PC-9 (cell line): ENCODE measurements at regions not wholly inside any gene's neighbourhood (a gene's known extent, or its start where the extent isn't known, plus 50 kb on each side); places are given as distances from the start of the nearest gene placed in this dataset.

Experiments used
- BruUV-seq: library from RNA; stranded (reverse); fragments of 400-500 nt; replicated peaks from 2 replicates; lab custom pipeline; 2021; lab: Mats Ljungman, UMichigan
- CTCF ChIA-PET: fragments of 300-600 bp; sonication (Branson Sonifier 250); formaldehyde crosslinking; loops from one replicate; lab custom pipeline; 2022; ENCODE audit warnings: antibody characterized with exemption; lab: Charles Lee
- POLR2A ChIA-PET: fragments of 300-600 bp; sonication (Branson Sonifier 250); formaldehyde crosslinking; loops from one replicate; lab custom pipeline; 2022; ENCODE audit warnings: antibody characterized with exemption; ENCODE audit not compliant: unreplicated experiment; lab: Charles Lee
- DNase-seq, 2 experiments: peaks; one replicate each; pipeline versions ENCODE4 v3.0.0 to v3.0.0-alpha.2; 2015 to 2022; ENCODE audit warnings: mixed read lengths in 1 of 2
- H2AFZ ChIP-seq: fragments of 200-600 bp; sonication (generic); 2 replicates; pipeline ENCODE4 v1.8.1; 2017; ENCODE audit warnings: antibody characterized with exemption
- H3F3A ChIP-seq: fragments of 200-600 bp; sonication (generic); 2 replicates; pipeline ENCODE4 v1.8.1; 2017; ENCODE audit warnings: antibody characterized with exemption, mild to moderate bottlenecking, low read depth; ENCODE audit not compliant: insufficient read depth
- H3K27ac ChIP-seq: fragments of 200-600 bp; sonication (generic); 2 replicates; pipeline ENCODE4 v1.6.1; 2016; ENCODE audit warnings: mixed run types
- H3K27me3 ChIP-seq: fragments of 200-600 bp; sonication (generic); 2 replicates; pipeline ENCODE4 v1.6.1; 2016; ENCODE audit warnings: low read depth, mixed run types; ENCODE audit not compliant: insufficient read depth
- H3K36me3 ChIP-seq: fragments of 200-600 bp; sonication (generic); 2 replicates; pipeline ENCODE4 v1.6.1; 2016; ENCODE audit warnings: low read depth, mixed run types
- H3K4me1 ChIP-seq: fragments of 200-600 bp; sonication (generic); replicated peaks from 2 replicates; pipeline ENCODE4 v1.6.1; 2016; ENCODE audit warnings: mixed run types; ENCODE audit not compliant: insufficient read depth
- H3K4me2 ChIP-seq: fragments of 200-600 bp; sonication (generic); 2 replicates; pipeline ENCODE4 v1.6.1; 2017; ENCODE audit warnings: mixed run types
- H3K4me3 ChIP-seq: fragments of 200-600 bp; sonication (generic); 2 replicates; pipeline ENCODE4 v1.6.1; 2016; ENCODE audit warnings: mixed run types
- H3K79me2 ChIP-seq: fragments of 200-600 bp; sonication (generic); 2 replicates; pipeline ENCODE4 v1.6.1; 2017; ENCODE audit warnings: low read depth, mixed run types
- H3K9me2 ChIP-seq: fragments of 200-600 bp; sonication (generic); 2 replicates; pipeline ENCODE4 v1.8.1; 2017; ENCODE audit warnings: mild to moderate bottlenecking; ENCODE audit not compliant: insufficient read depth
- H3K9me3 ChIP-seq: fragments of 200-600 bp; sonication (generic); 2 replicates; pipeline ENCODE4 v1.8.1; 2016; ENCODE audit warnings: low read depth; ENCODE audit not compliant: insufficient read depth
- H4K20me1 ChIP-seq: fragments of 200-600 bp; sonication (generic); 2 replicates; pipeline ENCODE4 v1.8.1; 2017; ENCODE audit not compliant: insufficient read depth
- EZH2 ChIP-seq: fragments of 200-600 bp; sonication (generic); IDR thresholded peaks from 2 replicates; pipeline ENCODE4 v1.8.0; 2017; ENCODE audit warnings: antibody characterized with exemption, low read depth
- intact Hi-C: fragments of 100-400 bp; cut with micrococcal nuclease; formaldehyde crosslinking; loops from one replicate; pipeline ENCODE4 v1.10.0; 2022; ENCODE audit not compliant: unreplicated experiment
- TF ChIP-seq, protein P1 (sequence below): fragments of 200-600 bp; sonication (generic); conservative IDR thresholded peaks from 2 replicates; pipeline ENCODE4 v1.6.1; 2017; ENCODE audit warnings: mixed run types, antibody characterized with exemption, mild to moderate bottlenecking, moderate library complexity

DNA sequence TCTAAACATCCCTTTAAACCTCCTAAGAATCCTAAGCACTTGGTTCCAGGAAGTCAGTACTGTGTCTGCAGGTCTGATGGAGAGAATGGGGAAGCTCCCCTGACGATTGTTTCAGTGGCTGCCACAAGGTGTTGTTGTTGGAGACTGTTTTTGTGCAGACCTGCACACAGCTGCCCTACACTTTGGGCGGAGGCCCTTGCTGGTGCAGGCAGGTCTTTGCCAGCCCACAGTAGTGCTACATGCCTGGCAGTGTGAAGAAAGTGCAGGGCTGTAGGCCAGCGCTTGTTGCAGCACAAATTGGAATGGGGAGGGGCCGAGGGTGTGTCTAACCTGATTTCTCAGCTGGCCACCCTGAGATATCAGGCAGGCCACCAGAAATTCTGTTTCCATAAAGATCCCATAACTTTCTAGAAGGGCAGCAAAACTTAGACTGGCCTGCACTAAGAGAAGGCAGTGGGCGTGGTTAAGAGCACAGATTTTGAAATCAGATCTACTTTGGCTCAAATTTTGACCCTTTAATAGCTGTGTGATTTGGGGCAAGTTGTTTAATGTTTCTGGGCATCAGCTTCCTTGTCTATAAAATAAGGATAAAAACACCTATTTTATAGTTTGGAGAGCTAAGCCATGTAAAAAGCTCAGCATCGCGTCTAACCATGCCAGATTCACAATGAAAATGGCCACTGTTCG, 83.7 kb upstream of the SLC1A4 start:
- Histone ChIP-seq H3K4me2 (peak overlapping the region; percentile 39; the same call in 1 of the 2 replicates), H3K9me3 (no peaks in the 10 kb centered on the region), H3K27me3 (no peaks in the 10 kb centered on the region), H3K79me2 (no peaks in the 10 kb centered on the region), H2AFZ (no peak overlapping the region), H3F3A (peaks cover 6% of the 10 kb centered on the region; the same call in 1 of the 2 replicates), H4K20me1 (no peaks in the 10 kb centered on the region), H3K4me3 (no peak overlapping the region), H3K4me1 (peaks cover 9% of the 10 kb centered on the region), H3K36me3 (no peaks in the 10 kb centered on the region), H3K27ac (no peak overlapping the region), H3K9me2 (no peaks in the 10 kb centered on the region)
- DNase-seq = peak in 1 of 2 experiments; percentile 39
- ChIA-PET POLR2A (interaction anchor here (0.7 kb wide), 1 partner anchor 632 kb away, joined by 5 read pairs; no protein-coding TSS in a partner anchor), CTCF (interaction anchor here (0.6 kb wide), 2 partner anchors 10 to 241 kb away, joined by 3 read pairs; no protein-coding TSS in a partner anchor)
- TF ChIP-seq, protein P1, sequence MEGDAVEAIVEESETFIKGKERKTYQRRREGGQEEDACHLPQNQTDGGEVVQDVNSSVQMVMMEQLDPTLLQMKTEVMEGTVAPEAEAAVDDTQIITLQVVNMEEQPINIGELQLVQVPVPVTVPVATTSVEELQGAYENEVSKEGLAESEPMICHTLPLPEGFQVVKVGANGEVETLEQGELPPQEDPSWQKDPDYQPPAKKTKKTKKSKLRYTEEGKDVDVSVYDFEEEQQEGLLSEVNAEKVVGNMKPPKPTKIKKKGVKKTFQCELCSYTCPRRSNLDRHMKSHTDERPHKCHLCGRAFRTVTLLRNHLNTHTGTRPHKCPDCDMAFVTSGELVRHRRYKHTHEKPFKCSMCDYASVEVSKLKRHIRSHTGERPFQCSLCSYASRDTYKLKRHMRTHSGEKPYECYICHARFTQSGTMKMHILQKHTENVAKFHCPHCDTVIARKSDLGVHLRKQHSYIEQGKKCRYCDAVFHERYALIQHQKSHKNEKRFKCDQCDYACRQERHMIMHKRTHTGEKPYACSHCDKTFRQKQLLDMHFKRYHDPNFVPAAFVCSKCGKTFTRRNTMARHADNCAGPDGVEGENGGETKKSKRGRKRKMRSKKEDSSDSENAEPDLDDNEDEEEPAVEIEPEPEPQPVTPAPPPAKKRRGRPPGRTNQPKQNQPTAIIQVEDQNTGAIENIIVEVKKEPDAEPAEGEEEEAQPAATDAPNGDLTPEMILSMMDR = no peak
- intact Hi-C loops = no loop called here
- BruUV-seq = no TSS peak

DNA sequence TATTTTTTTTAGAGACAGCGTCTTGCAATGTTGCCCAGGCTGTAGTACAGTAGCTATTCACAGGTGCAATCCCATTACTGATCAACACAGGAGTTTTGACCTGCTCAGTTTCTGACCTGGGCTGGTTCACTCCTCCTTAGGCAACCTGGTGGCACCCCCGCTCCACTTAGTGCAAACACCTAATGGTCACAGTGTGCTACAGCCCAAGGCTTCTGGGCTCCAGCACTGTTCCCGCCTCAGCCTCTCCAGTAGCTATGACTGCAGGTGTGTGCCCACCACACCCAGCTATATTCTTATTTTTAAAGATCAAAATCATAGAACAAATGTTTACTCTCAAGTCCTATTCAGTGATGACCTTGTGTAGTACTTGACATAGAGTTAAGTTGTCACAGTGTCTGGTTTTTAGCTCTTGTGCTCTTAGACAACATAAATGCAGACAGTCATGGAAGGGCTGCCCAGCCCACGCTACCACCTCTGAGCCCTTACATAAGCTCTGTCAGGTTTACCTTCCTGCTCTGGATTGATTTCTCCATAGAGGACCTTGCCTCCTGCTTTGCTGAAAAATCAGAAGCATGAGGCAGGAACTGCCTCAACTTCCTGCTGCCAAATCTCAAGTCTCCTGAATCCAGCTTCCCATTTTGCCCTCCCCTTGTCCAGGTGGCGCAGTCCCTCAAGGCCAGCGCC, 82.2 kb upstream of the SLC1A4 start:
- no peak overlapping the region for H3K27ac ChIP-seq
- no peaks in the 10 kb centered on the region for H4K20me1 ChIP-seq
- no peak overlapping the region for H3K4me3 ChIP-seq
- peaks cover 9% of the 10 kb centered on the region for H3K4me1 ChIP-seq
- no peak for DNase-seq
- no peaks in the 10 kb centered on the region for H3K27me3 ChIP-seq
- TF ChIP-seq, protein P1 = no peak
- TF ChIP-seq EZH2 = no peak
- H3K4me2 ChIP-seq = no peak overlapping the region
- ChIA-PET CTCF (no interaction called here), POLR2A (no interaction called here)
- intact Hi-C loops = no loop called here
- no peaks in the 10 kb centered on the region for H3K9me3 ChIP-seq
- H2AFZ ChIP-seq = no peak overlapping the region
- BruUV-seq = no TSS peak
- no peaks in the 10 kb centered on the region for H3K36me3 ChIP-seq
- no peaks in the 10 kb centered on the region for H3K79me2 ChIP-seq
- H3F3A ChIP-seq = peaks cover 6% of the 10 kb centered on the region; the same call in 1 of the 2 replicates
- no peaks in the 10 kb centered on the region for H3K9me2 ChIP-seq

DNA sequence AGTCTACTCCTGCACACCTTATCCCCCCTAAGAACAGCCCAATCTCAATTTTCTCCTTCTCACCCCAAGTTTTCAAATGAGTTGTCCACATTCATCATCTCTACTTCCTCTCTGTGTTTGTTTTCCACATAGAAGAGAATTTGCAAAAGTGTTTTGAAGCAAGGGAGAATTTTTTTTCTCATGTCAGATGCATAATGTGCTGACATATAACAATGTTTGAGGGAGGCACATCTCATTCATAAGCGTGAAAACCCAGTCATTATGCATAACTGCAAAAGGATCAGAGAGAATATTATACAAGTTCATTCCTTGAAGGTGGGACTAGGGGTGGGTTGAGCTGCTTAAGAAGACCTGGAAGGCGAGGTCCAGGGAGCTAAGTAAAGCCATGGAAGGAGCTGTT, 80.8 kb upstream of the SLC1A4 start:
- intact Hi-C loops = no loop called here
- no TSS peak for BruUV-seq
- Histone ChIP-seq H3K4me1 (peaks cover 9% of the 10 kb centered on the region), H3K4me3 (no peak overlapping the region), H3K9me3 (no peaks in the 10 kb centered on the region), H4K20me1 (no peaks in the 10 kb centered on the region), H3F3A (peaks cover 6% of the 10 kb centered on the region; the same call in 1 of the 2 replicates), H2AFZ (no peak overlapping the region), H3K27ac (no peak overlapping the region), H3K27me3 (no peaks in the 10 kb centered on the region), H3K36me3 (no peaks in the 10 kb centered on the region), H3K4me2 (no peak overlapping the region), H3K79me2 (no peaks in the 10 kb centered on the region), H3K9me2 (no peaks in the 10 kb centered on the region)
- DNase-seq = no peak
- TF ChIP-seq EZH2 = no peak
- TF ChIP-seq, protein P1 = no peak
- CTCF ChIA-PET = no interaction called here
- POLR2A ChIA-PET = no interaction called here
